Endometrium (tissue), 2 donors: ENCODE measurements at regions not wholly inside any gene's neighbourhood (a gene's known extent, or its start where the extent isn't known, plus 50 kb on each side); places are given as distances from the start of the nearest gene placed in this dataset.
"Not testable (repeated sequence)": the region's sequence is repeated elsewhere in the genome, so short reads cannot be mapped to it uniquely, and the experiment has no call there.

Experiments used
- FAIRE-seq: peaks from 2 replicates; lab custom pipeline; 2012; peaks lifted over from hg19 to GRCh38; lab: Jason Lieb, UNC
- donor health status: control.
- donor health status: control.

DNA sequence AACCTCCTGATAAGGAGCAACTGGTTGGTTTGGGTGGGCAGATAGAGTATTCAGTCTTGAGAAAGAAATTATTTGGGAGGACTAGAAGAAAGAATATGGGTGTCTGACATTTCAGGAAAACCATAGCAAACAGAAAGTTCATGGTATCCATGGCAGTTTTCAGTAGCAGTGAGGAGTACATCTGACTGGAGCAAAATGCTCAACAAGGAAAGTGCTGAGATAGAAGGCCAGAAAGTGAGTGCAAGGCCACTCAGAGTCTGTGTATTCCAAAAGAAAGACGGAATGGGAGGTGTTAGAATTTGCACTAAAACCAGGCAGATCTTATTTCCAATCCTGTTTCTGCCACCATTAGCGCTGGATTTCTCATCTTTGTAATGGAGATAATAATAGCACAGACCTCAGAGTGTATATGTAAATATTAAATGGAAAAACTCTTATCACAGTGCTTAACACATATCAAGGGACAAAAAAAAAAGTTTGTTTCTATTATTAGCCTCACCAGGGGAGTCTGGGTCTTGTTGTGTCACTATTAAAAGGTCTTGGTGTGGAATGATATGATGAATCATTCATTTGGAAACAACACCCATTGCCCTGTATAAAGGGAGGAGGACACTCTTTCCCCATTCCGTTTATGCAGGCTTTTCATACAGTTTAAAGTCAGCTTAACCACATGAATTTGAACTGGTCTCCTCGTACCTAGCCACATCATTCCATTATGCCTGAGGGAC is 349.8 kb downstream of the IPO8 start:
- FAIRE-seq: no peak

DNA sequence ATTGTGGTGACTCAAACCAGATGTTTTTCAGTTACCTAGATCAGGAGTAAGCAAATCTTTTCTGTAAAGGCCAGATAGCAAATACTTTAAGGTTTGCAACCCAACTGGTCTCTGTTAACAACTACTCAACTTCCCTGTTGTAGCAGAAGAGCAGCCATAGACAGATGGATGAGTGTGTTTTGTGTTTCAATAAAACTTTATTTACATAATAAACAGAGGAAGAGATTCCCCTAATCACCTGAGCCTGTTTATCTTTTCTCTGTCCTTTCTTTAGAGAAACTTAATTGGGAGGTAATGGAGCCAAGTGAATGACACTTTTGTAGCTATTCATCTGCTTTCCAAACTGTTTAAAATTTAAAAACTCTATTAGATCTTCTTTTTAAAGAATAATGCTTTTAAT is 365.1 kb downstream of the IPO8 start:
- no peak for FAIRE-seq

GRCh38 chr12:30329281-30329680 is 366.4 kb downstream of the IPO8 start:
- FAIRE-seq: no peak

- FAIRE-seq: no peak
These were observed 372.7 kb downstream of the IPO8 start for GRCh38 chr12:30323008-30323407.

GRCh38 chr12:30320561-30320960 is 375.1 kb downstream of the IPO8 start:
- FAIRE-seq: no peak

DNA sequence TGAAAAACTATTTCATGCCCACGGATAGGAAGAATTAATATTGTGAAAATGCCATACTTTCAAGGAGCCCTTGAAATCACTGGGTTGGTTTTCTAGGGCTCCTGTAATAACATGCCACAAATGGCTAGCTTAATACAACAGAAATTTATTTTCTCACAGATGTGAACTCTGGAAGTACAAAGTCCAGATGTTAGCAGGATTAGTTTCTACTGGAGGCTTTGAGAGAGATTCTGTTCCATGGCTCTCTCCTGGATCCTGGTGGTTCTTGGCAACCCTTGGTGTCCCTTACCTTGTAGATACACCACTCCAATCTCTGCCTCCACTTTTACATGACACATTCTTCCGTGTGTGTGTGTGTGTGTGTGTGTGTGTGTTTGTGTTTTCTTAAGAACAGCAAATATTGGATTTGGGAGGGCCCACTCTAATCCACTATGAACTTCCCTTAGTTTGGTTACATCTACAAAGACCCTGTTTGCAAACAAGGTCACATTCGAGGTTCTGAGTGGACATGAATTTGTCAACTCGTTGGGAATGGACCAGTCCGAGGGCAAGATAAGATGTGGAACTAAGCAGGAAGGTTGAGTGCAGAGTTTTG is 381.1 kb downstream of the IPO8 start:
- no peak for FAIRE-seq

DNA sequence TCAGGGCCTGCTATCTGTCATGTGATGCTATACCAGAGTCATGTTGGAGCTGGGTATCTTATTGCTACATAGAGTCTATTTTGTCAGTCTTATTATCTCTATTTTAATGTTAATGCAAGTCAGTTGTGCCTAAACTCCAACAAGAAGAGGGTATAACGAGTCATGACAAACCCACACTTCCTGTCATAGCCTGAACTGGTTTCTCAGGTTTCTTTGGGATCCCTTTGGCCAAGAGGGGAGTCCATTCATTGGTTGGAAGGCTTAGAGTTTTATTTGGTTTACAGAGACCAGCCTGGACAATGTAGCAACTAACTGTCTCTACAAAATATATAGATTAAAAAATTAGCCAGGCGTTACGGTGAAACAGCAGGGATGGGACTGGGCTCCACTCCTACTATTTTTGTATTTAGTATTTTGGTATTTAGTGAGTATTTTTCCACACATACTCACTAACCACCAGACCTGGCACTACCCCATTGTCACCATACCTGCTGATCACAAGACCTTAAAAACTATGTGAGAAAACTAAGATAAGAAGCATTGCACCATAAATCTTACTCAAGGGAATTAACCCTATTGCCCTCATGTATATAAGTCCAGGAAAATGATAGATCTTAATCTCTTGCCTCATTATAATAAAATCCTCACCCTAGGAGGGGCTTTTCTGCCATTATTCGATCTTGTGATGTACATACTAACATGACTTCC is 387.5 kb downstream of the IPO8 start:
- no peak for FAIRE-seq

DNA sequence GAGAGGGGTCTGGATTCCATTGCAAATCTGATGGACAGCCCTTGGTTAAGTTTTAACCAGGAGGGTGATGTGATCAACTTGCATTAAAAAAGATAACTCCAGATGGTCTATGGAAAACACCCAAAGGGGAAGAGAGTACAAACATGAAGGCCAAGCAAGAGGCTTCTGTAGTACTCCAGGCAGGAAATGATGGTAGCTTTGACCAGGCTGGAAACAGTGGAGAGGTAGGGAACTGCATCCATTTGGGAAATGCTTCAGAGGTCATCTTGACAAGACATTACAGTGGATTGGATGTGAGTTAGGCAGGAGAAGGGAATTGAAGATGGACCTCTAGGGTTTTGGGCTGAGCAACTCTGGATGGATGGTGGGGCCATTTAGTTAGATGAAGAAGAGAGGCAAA is 391.1 kb downstream of the IPO8 start:
- no peak for FAIRE-seq

DNA sequence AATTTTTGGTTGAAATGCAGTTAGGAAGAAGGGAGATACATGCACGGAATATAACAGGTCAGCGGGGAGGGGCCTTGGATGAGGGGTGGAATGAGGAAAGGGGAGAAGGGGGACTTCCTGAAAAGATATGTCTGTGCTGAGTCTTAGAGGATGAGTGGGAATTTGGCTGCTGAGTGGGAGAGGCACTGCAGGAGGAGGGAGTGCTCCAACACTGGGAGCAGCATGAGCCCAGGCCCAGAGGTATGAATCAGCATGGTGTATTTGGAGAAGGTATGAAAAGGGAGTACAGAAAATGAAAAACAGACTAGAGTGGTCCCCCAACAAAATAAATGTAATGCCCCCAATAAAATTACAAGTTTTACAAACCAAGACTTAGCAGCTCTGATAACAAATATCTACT is 394.4 kb downstream of the IPO8 start:
- FAIRE-seq: no peak

GRCh38 chr12:30296486-30296885 is 399.2 kb downstream of the IPO8 start:
- FAIRE-seq: no peak

DNA sequence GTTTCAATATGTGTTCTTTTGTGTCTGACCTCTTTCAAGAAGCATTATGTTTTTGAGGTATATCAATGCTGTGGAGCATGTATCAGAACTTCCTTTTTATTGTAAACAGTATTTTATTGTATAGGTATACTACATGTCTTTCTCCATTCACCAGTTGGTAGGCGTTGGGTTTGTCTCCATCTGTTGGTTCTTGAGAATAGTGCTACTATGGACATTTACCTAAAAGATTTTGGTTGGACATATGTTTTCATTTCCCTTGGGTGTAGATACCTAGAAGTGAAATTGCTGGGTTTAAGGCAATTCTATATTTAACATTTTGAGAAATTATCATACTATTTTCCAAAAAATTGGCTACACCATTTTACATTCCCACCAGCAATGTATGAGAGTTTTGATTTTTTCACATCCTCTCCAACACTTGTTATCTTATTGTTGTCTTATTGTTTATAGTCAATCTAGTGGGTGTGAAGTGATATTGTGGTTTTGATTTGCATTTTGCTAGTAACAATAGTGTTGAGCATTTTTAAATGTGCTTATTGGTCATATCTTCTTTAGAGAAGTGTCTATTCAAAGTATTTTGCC is 409.2 kb downstream of the IPO8 start:
- no peak for FAIRE-seq

- FAIRE-seq: no peak
These were observed 417.3 kb downstream of the IPO8 start for GRCh38 chr12:30278401-30278800.

DNA sequence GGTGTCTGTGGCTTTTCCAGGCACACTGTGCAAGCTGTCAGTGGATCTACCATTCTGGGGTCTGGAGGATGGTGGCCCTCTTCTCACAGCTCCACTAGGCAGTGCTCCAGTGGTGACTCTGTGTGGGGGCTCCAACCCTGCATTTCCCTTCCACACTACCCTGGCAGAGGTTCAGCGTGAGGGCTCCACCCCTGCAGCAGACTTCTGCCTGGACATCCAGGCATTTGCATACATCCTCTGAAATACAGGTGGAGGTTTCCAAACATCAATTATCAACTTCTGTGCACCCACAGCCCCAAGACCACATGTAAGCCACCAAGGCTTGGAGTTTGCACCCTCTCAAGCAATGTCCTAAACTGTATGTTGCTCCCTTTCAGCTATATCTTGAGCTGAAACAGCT is 423.2 kb downstream of the IPO8 start:
- not testable (repeated sequence) for FAIRE-seq

- FAIRE-seq: peak; percentile 76
These were observed 426.2 kb downstream of the IPO8 start for GRCh38 chr12:30269496-30269895.

DNA sequence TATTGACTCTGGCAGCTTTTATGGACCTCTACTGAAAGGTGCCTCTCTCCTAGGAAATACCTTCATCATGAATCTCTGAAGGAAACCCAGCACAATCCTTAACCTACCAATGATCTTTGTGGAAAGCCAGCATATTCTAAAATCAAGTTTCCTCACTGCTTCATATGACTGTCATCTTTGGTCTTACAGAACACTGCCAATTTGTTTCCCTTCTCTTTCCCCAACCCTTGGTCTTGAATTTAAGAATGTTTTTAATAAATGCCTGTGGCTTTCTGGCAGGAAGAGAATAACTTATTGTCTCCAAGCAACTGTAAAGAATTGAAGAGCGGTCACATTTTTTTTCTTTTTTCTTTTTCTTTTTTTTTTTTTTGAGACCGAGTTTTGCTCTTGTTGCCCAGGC is 427.6 kb downstream of the IPO8 start:
- no peak for FAIRE-seq

DNA sequence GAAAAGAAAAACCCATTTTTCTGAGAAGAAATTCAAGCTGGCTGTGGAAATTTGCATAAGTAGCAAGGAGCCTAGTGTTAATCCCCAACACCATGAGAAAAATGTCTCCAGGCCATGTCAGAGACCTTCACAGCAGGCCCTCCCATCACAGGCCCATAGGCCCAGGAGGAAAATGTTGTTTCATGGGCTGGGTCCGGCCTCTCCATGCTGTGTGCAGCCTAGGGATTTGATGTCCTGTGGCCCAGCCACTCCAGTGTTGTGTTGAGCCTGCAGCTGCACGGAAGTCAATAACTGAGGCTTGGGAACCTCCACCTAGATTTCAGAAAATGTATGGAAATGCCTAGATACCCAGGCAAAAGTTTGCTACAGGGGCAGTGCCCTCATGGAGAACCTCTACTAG is 432.2 kb downstream of the IPO8 start:
- no peak for FAIRE-seq

GRCh38 chr12:30257618-30258017 is 438.1 kb downstream of the IPO8 start:
- no peak for FAIRE-seq

GRCh38 chr12:30251546-30251945 is 444.1 kb downstream of the IPO8 start:
- no peak for FAIRE-seq

- FAIRE-seq: no peak
These were observed 452.2 kb downstream of the IPO8 start for GRCh38 chr12:30243426-30243825.

- FAIRE-seq: no peak
These were observed 435.3 kb upstream of the TMTC1 start for GRCh38 chr12:30219047-30219446.

GRCh38 chr12:30218073-30218472 is 434.3 kb upstream of the TMTC1 start:
- no peak for FAIRE-seq

GRCh38 chr12:30213166-30213565 is 429.4 kb upstream of the TMTC1 start:
- FAIRE-seq: no peak

GRCh38 chr12:30211743-30212142 is 428.0 kb upstream of the TMTC1 start:
- no peak for FAIRE-seq
